Pons (tissue), 1 donor: ENCODE measurements at regions not wholly inside any gene's neighbourhood (a gene's known extent, or its start where the extent isn't known, plus 50 kb on each side); places are given as distances from the start of the nearest gene placed in this dataset.

ENCODE experiments used
- DNase-seq: peaks from one replicate; pipeline ENCODE4 v3.0.0-alpha.2; 2016; ENCODE audit warnings: low spot score

DNA sequence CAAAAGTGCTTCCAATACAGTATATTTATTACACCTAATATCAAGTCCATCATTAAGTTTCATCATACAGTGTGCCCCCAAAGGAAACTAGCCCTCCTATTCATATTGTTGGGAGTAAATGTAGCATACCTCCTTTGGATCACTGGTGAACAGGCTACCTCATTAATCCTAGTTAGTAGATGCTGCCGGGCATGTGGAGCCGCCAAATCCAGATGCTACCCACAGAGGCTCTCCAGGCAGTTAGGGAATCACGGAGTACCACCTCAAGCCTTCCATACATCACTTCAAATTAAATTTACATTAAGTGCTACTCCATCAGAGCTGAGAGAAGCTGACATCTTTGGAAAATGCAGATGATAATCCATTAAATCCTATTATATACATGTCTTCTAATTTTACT, 121.7 kb upstream of the FOXD3 start:
- DNase-seq: no peak

DNA sequence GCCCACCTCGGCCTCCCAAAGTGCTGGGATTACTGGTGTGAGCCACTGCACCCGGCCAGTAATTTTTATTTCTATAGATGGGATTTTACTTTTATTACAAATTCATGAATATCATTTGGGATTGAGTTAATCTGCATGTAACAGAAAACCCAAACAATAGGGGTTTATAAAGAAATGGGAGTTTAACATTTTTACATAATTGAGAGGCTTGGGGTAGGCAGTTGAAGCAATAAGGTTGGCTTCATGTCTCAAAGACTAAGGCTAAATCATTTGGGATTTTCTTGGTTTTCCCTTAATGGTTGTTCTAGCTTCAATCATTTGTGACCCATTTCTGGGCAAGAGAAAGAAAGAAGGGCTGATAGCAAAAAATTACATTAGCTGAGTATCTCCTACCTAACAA, 118.7 kb upstream of the FOXD3 start:
- DNase-seq: no peak

DNA sequence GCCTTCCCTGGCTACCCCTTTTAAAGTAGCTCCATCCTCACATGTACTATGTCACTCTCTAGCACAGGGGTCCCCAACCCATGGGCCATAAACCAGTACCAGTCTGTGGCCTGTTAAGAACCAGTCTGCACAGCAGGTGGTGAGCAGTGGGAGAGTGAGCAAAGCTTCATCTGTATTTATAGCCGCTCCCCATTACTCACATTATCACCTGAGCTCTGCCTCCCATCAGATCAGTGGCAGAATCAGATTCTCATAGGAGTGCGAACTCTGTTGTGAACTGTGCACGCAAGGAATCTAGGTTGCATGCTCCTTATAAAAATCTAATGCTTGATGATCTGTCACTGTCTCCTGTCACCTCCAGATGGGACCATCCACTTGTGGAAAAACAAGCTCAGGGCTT, 116.6 kb upstream of the FOXD3 start:
- no peak for DNase-seq

DNA sequence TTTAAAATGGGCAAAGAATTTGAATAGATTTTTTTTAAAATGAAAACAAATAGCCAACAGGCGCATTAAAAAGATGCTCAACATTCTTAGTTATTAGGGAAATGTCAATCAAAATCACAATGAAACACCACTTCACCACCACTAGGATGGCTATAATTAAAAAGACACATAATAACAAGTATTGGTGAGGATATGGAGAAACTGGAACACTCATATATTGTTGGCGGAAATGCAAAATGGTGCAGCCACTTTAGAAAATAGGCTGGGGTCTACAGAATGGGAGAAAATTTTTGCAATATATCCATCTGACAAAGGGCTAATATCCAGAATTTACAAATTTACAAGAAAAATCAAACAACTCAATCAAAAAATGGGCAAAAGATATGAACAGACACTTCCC, 107.8 kb upstream of the FOXD3 start:
- no peak for DNase-seq

DNA sequence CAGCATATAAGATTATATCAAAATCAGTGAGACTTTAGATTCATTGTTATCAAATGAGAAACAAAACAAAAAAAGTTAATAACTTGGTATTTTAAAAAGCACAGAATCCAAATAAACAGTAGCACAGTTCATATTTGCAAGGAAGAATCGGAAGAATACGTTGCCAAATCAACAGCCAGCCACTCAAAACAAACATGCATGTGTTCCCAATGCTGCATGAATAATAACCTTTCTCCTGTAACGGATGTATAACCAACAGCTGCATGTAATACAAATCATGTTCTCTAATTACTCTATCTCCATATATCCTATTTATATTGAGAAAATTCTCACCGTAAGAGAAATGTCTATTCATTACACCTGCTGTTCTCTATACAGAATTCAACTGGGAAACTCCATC, 98.9 kb upstream of the FOXD3 start:
- no peak for DNase-seq

DNA sequence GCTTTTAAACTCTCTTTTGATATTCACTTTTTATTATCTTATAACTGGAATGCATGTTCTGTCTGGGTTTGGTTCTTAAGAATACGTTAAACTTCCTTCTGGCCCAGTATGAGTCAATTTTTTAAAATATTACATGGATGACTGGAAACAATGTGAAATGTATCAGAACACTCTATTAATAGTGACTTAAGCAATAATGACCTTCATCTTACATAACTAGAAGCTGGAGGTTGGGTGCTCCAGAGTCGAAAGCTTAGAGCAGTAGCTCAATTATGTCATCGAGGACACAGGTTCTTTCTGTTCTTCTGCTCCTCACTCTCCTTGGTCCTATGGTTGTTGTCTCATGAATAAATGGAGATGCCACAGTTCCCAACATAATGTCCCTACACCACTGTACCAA, 91.6 kb upstream of the FOXD3 start:
- no peak for DNase-seq

DNA sequence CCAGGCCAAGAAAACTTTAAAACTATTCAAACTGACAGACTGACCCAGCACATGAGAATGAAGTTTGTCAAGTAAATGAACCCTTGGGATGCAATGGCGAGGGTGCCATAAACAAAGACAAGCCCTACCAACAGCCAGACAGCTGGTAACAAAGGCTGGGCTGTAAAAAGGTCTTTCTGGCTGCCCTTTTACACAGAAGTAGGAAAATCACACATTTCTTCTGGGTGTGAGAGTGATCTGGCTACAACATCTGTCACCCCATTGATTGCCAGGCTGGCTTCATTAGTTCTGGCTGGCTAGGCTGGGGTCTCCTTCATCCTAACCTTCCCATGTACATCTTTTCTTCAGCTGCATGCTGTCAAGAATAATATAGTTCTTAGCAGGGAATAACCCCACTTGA, 83.6 kb upstream of the FOXD3 start:
- no peak for DNase-seq

DNA sequence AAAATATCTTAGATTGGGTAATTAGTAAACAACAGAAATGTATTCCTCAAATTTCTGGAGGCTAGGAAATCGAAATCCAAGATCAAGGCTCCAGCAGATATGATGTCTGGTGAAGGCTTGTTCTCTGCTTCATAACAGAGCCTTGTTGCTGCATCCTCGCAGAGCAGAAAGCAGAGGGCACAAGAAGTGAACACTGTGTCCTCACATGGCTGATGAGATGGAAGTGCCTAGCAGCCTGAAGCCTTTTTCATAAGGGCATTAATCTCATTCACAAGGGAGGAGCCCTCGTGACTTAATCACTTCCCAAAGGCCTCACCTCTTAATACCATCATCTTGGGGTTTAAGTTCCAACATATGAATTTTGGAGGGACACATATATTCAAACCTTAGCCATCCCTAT, 77.2 kb upstream of the FOXD3 start:
- DNase-seq: no peak

DNA sequence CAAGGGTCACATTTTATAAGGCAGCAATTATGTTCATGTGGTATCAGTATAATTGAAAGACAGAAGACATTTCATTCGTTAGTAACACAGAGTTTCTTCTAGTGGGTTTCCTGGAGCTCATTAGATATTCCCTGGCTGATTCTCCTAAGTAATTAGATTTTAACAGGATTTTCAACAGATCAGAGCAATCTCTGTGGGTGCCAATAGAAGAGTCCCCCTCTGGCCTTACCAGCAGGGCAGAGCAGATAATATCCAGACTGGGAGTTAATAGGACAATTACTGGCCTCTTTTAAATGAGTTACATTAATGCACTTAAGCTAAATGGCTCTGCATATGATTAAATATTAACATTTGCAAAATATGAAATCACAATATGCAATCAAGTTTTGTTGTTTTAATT, 74.2 kb upstream of the FOXD3 start:
- no peak for DNase-seq

DNA sequence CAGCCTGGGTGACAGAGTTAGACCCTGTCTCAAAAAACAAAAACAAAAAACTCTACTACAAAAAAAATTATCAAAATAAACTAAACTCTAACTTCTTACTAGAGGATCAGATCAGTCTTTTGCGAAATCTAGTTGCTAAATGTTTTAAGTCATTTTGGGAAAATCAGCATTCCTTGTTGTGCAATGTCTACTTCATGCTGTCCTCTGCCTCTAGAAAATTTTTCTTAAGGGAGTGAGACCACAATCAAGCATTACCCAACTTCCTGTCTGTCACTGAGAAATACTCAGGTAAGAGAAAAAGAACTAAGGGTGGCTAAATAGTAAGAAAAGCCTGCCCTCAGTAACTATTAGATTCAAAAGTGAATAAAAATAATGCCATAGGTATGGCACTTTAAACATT, 67.2 kb upstream of the FOXD3 start:
- DNase-seq: no peak

DNA sequence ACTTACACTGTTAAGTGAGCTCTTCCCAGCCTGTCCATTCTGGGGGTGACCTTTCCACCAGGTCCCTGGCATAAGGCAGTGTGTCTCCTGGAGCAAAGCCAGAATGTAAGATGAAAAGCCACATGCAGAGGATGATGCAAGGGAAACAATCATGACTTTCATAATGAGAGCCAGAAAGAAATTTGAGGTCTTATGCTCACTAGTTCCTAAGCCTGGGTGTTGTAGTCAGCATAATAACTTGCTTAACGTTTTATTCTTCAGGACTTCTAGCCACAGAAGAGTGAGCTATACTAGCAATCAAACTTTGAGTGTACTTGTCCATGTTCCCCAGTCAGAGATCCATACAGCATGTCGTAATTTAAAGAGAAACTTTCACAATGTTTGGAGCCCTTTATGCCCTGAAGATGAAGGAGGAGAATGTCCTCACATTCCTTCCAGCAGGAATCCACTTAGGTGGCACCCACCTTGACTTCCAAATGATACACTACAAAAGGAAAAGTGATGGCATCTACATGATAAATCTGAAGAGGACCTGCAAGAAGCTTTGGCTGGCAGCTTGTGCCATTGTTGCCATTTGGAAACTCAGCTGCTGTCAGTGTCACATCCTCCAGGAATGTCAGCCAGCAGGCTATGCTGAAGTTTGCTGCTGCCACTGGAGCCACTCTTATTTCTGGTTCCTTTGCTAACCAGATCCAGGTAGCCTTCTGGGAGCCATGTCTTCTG, 60.5 kb upstream of the FOXD3 start:
- DNase-seq: no peak

DNA sequence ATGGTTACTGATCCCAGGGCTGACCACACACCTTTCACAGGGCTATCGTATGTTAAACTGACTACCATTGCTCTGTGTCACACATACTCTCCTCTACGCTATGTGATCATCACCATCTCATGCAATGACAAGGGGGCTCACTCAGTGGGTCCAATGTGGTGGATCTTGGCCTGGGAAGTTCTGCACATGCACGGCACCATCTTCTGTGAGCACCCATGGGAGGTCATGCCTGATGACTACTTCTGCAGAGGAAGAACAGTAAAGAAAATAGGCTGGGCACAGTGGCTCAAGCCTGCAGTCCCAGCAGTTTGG, 60.0 kb upstream of the FOXD3 start:
- no peak for DNase-seq

DNA sequence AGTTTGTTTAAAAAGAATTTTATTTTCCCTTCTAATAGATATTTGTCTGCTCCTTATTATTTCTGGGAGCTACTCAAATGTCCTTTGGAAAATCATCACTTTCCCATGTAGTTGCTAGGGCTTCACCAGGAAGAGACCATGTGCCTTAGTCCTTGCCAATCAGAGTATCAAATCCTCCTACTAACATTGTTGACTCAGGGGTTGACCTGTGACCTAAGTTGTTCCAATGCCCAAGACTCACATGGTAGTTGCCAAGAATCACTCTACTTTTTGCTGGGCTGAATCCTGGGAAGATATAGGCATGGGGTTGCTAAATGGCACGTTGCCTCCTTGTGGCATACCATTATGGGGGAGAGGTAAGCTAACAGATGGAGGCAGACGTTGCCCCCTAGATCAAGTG, 58.2 kb upstream of the FOXD3 start:
- no peak for DNase-seq

DNA sequence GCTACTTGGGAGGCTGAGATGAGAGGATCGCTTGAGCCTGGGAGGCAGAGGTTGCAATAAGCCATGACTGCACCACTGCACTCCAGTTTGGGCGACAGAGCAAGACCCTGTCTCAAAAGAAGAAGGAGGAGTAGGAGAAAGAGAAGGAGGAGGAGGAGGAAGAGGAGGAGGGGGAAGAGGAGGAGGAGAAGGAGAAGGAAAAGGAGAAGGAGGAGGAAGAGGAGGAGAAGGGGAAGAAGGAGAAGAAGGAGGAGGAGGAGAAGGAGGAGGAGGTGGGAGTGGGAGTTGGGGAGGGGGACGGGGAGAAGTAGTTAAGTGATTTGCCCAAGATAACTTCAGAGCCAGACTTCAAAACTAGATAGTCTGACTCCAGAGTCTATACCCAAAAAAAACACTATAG, 55.5 kb upstream of the FOXD3 start:
- no peak for DNase-seq

DNA sequence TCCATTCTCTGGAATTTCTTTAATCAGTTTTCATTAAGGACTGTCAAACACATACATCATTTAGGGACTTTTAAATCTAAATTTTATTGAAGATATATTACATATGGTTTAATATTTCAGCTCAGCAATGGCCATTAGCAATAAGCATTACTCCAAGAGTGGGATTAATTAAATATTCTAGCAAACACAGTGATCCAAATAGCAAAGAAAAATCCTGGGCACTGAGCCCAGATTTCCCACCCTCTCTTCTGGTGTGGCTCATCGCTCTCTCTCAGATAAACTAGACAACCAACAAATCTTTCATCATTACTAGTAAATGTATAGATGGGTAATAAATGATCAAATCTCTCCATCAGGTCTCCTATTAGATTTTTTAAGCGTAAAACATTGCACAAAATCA, 53.5 kb upstream of the FOXD3 start:
- no peak for DNase-seq

DNA sequence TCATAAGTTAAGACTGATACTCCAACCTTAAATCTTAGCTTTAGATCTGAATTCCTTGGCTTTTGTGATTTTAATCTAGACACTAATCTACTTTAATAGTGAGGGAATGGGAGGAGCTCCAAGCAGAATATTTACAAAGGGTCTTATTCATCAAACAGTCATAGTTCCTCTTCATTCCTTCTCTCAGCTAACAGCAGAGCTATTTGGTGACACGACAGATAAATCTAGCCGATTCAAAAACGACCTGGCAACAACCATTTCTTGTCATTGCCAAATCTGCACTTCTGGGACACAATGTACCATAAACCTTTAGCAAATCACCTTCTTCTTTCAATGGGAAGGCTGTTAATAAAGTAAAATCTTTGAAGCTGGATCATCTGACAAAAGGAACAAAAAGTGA, 52.8 kb upstream of the FOXD3 start:
- DNase-seq: no peak
